AG09319 (cell line): ENCODE measurements at regions not wholly inside any gene's neighbourhood (a gene's known extent, or its start where the extent isn't known, plus 50 kb on each side); places are given as distances from the start of the nearest gene placed in this dataset.
"Not testable (repeated sequence)": the region's sequence is repeated elsewhere in the genome, so short reads cannot be mapped to it uniquely, and the experiment has no call there.

ENCODE experiments used
- DNase-seq: peaks from one replicate; pipeline ENCODE4 v3.0.0-alpha.2; 2010; ENCODE audit warnings: low read depth; ENCODE audit errors: extremely low read depth
- TF ChIP-seq, protein P1 (sequence below): IDR thresholded peaks from 2 replicates; pipeline ENCODE4 v1.5.1; 2011; ENCODE audit warnings: low read depth, mild to moderate bottlenecking, inconsistent platforms, low read length, moderate library complexity

DNA sequence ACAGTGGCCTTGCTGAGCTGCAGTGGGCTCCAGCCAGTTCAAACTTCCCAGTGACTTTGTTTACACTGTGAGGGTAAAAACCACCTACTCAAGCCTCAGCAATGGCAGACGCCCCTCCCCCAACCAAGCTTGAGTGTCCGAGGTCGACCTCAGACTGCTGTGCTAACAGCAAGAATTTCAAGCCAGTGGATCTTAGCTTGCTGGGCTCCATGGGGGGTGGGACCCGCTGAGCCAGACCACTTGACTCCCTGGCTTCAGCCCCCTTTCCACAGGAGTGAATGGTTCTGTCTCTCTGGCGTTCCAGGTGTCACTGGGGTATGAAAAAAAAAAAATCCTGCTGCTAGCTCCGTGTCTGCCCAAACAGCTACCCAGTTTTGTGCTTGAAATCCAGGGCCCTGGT lies 168.9 kb upstream of the INTU start:
- TF ChIP-seq, protein P1, sequence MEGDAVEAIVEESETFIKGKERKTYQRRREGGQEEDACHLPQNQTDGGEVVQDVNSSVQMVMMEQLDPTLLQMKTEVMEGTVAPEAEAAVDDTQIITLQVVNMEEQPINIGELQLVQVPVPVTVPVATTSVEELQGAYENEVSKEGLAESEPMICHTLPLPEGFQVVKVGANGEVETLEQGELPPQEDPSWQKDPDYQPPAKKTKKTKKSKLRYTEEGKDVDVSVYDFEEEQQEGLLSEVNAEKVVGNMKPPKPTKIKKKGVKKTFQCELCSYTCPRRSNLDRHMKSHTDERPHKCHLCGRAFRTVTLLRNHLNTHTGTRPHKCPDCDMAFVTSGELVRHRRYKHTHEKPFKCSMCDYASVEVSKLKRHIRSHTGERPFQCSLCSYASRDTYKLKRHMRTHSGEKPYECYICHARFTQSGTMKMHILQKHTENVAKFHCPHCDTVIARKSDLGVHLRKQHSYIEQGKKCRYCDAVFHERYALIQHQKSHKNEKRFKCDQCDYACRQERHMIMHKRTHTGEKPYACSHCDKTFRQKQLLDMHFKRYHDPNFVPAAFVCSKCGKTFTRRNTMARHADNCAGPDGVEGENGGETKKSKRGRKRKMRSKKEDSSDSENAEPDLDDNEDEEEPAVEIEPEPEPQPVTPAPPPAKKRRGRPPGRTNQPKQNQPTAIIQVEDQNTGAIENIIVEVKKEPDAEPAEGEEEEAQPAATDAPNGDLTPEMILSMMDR = no peak
- no peak for DNase-seq

DNA sequence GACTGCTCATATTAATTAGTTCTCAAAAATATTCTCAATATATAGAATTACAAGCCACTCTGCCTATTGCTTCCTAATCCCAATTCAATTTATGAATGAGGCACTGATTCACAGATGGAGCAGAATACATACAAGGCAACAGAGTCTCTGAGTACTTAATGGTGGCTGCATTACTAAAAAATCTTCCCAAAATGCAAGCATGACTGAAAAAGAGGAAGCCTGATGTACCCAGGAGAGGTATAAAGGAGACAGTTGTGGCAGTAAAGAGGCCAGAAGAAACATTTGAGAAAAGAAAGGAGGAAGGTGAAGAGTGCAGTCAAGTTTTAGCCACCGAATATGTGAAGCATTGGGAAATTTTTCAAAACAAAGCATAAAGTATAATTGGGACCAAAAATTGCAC lies 163.2 kb upstream of the INTU start:
- TF ChIP-seq, protein P1 = no peak
- DNase-seq = no peak

DNA sequence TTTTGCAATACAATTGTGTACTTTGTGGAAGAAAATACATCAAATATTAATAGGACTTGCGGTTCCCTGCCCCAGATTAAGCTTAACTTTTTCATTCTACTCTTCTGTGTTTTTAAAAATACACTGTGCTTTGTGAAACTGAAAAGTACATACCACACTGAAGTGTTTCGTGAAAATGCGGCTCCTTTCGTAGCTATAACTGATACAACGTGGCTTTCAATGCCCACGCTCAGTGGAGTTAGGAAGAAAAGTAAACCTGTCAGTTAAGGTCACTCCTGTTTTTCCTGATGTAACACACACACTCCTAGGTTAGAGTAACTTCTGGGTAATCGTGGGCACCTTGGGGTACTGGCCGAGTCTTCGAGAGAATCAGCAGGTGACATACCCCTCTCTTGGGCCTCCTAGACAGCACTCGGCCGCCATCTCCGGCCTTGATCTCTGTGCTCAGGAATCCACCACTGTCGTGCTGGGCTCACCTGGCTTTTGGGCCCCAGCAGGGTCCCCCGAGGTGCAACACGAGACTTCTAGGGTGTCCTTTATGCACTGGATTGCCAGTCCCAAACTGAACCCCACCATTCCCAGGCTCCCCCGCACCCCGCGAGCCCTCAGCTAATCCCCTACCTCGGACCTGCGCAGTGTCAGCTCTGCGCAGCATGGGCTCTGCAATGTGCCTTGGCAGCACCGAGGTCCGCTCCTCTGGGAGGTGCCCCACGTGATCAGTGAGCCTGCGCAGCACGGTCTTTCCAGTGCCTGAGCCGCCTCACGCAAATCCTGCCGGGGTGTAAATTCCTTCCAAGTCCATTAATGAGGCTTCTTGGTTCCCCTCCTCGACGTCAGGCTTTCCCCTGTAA lies 162.6 kb upstream of the INTU start:
- TF ChIP-seq, protein P1 = no peak
- DNase-seq = no peak

DNA sequence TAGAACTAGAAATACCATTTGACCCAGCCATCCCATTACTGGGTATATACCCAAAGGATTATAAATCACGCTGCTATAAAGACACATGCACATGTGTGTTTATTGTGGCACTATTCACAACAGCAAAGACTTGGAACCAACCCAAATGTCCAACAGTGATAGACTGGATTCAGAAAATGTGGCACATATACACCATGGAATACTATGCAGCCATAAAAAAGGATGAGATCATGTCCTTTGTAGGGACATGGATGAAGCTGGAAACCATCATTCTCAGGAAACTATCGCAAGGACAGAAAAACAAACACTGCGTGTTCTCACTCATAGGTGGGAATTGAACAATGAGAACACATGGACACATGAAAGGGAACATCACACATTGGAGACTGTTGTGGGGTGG lies 154.5 kb upstream of the INTU start:
- DNase-seq = not testable (repeated sequence)

DNA sequence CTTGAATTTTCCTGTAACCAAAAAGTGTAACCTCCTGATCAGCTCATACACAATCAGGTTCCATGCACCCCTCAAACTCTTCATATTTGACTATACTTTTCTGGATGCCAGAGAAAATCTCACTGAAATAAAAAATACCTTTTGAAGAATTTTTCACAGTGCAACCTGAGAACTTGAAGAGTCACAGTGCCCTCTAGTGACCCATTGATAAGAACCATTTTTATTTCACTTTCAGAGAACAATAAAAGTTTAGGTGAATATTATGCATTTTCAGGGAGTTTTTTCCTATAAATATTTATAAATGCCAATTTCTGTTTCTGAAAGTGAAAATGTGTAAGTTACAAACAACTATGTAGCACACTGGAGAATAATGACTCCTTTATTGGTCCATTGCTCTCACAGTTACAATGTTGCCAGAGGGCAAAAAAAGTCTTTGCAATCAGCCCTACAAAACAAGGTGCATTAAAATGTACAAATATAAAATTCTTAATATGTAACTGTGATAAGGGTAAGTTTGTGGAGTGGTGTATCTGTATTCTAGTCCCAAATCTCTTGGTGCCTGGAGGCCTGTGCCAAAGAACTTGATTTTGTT lies 153.6 kb upstream of the INTU start:
- DNase-seq = peak; percentile 7
- TF ChIP-seq, protein P1 = peak; percentile 56

DNA sequence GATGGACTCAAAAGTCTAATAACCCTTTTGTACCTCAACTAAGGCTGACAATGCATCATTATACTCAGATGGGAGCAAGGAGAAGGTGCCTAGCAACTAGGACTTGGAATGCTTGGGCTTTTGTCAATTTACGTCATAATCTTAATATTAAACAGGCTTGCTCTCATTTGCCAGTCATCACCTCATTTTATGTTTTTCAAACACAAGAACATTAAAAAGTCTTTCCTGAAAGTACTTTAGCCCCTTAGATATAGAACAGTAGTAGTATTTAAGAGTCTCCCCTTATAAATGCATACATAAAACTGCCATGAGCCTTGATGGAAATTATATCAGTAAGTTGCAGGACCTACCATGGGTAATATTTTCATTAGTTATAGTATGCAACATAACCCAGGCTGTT lies 150.7 kb upstream of the INTU start:
- TF ChIP-seq, protein P1 = no peak

DNA sequence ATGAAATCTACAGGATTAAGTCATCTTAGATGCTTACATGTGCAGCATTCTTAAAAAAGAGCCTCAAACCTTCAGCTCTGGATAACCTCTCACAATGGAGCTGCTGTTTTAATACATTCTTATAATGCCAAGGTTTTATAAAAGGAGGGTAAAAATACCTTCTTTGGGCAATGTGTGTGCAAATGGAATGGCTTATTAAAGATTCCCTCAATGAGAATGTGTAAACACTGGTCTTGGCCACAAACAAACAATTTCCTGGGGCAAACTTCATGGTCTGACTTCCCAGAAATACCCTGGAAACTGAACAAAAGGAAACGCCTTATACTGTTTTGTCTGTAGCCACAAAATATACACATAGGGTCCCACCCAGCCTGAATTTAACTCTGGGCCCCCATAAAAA lies 148.6 kb upstream of the INTU start:
- TF ChIP-seq, protein P1 = no peak
- no peak for DNase-seq

More for the DNA sequence above, 150.7 kb upstream of the INTU start:
- no peak for DNase-seq
